ENCODE measurements at regions not wholly inside any gene's neighbourhood (a gene's known extent, or its start where the extent isn't known, plus 50 kb on each side); places are given as distances from the start of the nearest gene placed in this dataset.

- no peak for TF ChIP-seq REST (tag by site-specific recombination; IDR thresholded peaks at IDR 0.05)
- TF ChIP-seq CTCF (tag by site-specific recombination; IDR thresholded peaks at IDR 0.05) = no peak
- no peak for TF ChIP-seq ZNF341 (tag by site-specific recombination; IDR thresholded peaks at IDR 0.05; ENCODE audit: low read depth)
- TF ChIP-seq ZNF184 (tag by site-specific recombination; IDR thresholded peaks at IDR 0.05) = no peak
- TF ChIP-seq ZBTB1 (tag by site-specific recombination; IDR thresholded peaks at IDR 0.05) = no peak
- no peak for TF ChIP-seq ZBTB48 (tag by site-specific recombination; IDR thresholded peaks at IDR 0.05)
- no peak for TF ChIP-seq TCF7L2 (IDR thresholded peaks at IDR 0.05; ENCODE audit: borderline replicate concordance, low read depth, low read length)
- TF ChIP-seq ZNF175 (tag by site-specific recombination; IDR thresholded peaks at IDR 0.05) = no peak
- no peak for TF ChIP-seq ZNF791 (tag by site-specific recombination; IDR thresholded peaks at IDR 0.05)
- TF ChIP-seq ZNF843 (tag by site-specific recombination; IDR thresholded peaks at IDR 0.05) = no peak
- TF ChIP-seq ZNF324 (tag by site-specific recombination; IDR thresholded peaks at IDR 0.05) = no peak
These were observed 457.3 kb downstream of the ZNF608 start for GRCh38 chr5:124289130-124289529.

All from HEK293 (cell line).